ENCODE measurements at regions not wholly inside any gene's neighbourhood (a gene's known extent, or its start where the extent isn't known, plus 50 kb on each side); places are given as distances from the start of the nearest gene placed in this dataset.

- Histone ChIP-seq H4K20me1 (ENCODE audit: control insufficient read depth, insufficient read depth, insufficient read length) (no peaks in the 10 kb centered on the region), H2BK20ac (ENCODE audit: low read depth, low read length, poor library complexity, severe bottlenecking) (no peak overlapping the region), H3K4ac (ENCODE audit: low read depth, low read length) (no peak overlapping the region), H3T11ph (ENCODE audit: low read length) (no peak overlapping the region), H2AK5ac (ENCODE audit: insufficient read length, low read length) (no peak overlapping the region), H2BK5ac (ENCODE audit: insufficient read length, low read length) (no peak overlapping the region), H4K8ac (replicated peaks; ENCODE audit: insufficient read length, low read depth, low read length) (no peak overlapping the region), H3K23me2 (ENCODE audit: insufficient read length, low read depth, low read length, poor library complexity, severe bottlenecking) (no peaks in the 10 kb centered on the region), H3K23ac (ENCODE audit: insufficient read length, low read depth, low read length) (no peak overlapping the region), H2BK15ac (ENCODE audit: low read depth, low read length) (no peak overlapping the region), H3K14ac (ENCODE audit: insufficient read depth, low read length) (no peak overlapping the region), H4K91ac (ENCODE audit: insufficient read length, low read depth, low read length) (no peak overlapping the region), H3K9ac (ENCODE audit: extremely low read depth, insufficient read length, low read length) (no peak overlapping the region), H2BK120ac (ENCODE audit: low read depth, low read length, poor library complexity, severe bottlenecking) (no peak overlapping the region), H3K18ac (ENCODE audit: insufficient read length, low read depth, low read length) (no peak overlapping the region), H3K79me1 (ENCODE audit: insufficient read depth, low read depth, low read length, poor library complexity, severe bottlenecking) (no peaks in the 10 kb centered on the region), H3K56ac (ENCODE audit: insufficient read length, low read depth, low read length) (no peak overlapping the region), H3K27ac (ENCODE audit: insufficient read length, low read depth, low read length) (no peak overlapping the region), H2BK12ac (ENCODE audit: insufficient read length, low read depth, low read length) (no peak overlapping the region), H3K79me2 (ENCODE audit: insufficient read depth, low read length) (no peaks in the 10 kb centered on the region), H3K27me3 (ENCODE audit: insufficient read depth, low read length) (no peaks in the 10 kb centered on the region), H4K5ac (ENCODE audit: insufficient read length, low read depth, low read length) (no peak overlapping the region), H3K4me1 (ENCODE audit: insufficient read depth, low read length) (no peaks in the 10 kb centered on the region), H3K9me3 (ENCODE audit: control insufficient read depth, low read depth, low read length) (no peaks in the 10 kb centered on the region), H3K4me2 (ENCODE audit: insufficient read depth, insufficient read length, low read length) (no peak overlapping the region), H2AFZ (ENCODE audit: low read length) (no peak overlapping the region)
- no CpG with 5 or more reads among the region's 6 CpGs for WGBS (ENCODE audit: extremely low coverage, insufficient read length, low lambda C conversion rate)
- TF ChIP-seq, protein P1, sequence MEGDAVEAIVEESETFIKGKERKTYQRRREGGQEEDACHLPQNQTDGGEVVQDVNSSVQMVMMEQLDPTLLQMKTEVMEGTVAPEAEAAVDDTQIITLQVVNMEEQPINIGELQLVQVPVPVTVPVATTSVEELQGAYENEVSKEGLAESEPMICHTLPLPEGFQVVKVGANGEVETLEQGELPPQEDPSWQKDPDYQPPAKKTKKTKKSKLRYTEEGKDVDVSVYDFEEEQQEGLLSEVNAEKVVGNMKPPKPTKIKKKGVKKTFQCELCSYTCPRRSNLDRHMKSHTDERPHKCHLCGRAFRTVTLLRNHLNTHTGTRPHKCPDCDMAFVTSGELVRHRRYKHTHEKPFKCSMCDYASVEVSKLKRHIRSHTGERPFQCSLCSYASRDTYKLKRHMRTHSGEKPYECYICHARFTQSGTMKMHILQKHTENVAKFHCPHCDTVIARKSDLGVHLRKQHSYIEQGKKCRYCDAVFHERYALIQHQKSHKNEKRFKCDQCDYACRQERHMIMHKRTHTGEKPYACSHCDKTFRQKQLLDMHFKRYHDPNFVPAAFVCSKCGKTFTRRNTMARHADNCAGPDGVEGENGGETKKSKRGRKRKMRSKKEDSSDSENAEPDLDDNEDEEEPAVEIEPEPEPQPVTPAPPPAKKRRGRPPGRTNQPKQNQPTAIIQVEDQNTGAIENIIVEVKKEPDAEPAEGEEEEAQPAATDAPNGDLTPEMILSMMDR (conservative IDR thresholded peaks at IDR 0.05), result no peak
- Mint-ChIP-seq H3K27me3 (ENCODE audit: low read depth) (peaks cover 2% of the 10 kb centered on the region), H3K9me3 (peaks cover 5 to 8% of the 10 kb centered on the region in 2 experiments; a peak in 3 of 5 replicates), H3K36me3 (ENCODE audit: insufficient read depth in 1 of 3, low read depth in 3 of 3) (no peaks in the 10 kb centered on the region; a peak in 1 of 7 replicates), H3K4me1 (peaks cover 7 to 8% of the 10 kb centered on the region in 2 experiments; a peak in 3 of 4 replicates), H3K27ac (no peak overlapping the region), H3K4me3 (no peak overlapping the region)
- no peak for DNase-seq
These were observed 235.2 kb upstream of the PMEPA1 start for GRCh38 chr20:57944988-57945387.
